NCI-H2171 treated with DMSO at 0.1 percent for 48 hours (cell line): ENCODE measurements at regions not wholly inside any gene's neighbourhood (a gene's known extent, or its start where the extent isn't known, plus 50 kb on each side); places are given as distances from the start of the nearest gene placed in this dataset.

ENCODE experiments used
- DNase-seq: peaks from one replicate; lab custom pipeline; 2025; lab: John Stamatoyannopoulos, UW

GRCh38 chr3:83092521-83093221, 1331.2 kb upstream of the GBE1 start:
- no peak for DNase-seq

GRCh38 chr3:83076041-83076440, 1314.6 kb upstream of the GBE1 start:
- no peak for DNase-seq

- no peak for DNase-seq
Measured at GRCh38 chr3:83074485-83074884, 1313.0 kb upstream of the GBE1 start.

- DNase-seq, result no peak
Measured at GRCh38 chr3:83065851-83066460, 1304.5 kb upstream of the GBE1 start.

GRCh38 chr3:83063446-83063845, 1302.0 kb upstream of the GBE1 start:
- no peak for DNase-seq

GRCh38 chr3:83048556-83048955, 1287.1 kb upstream of the GBE1 start:
- DNase-seq, result no peak

- no peak for DNase-seq
Measured at GRCh38 chr3:83039422-83039821, 1278.0 kb upstream of the GBE1 start.

GRCh38 chr3:83035704-83036010, 1274.2 kb upstream of the GBE1 start:
- no peak for DNase-seq

- DNase-seq, result no peak
Measured at GRCh38 chr3:83034806-83035703, 1273.6 kb upstream of the GBE1 start.

- no peak for DNase-seq
Measured at GRCh38 chr3:83033133-83033532, 1271.7 kb upstream of the GBE1 start.

- no peak for DNase-seq
Measured at GRCh38 chr3:83023086-83023485, 1261.6 kb upstream of the GBE1 start.

- no peak for DNase-seq
Measured at GRCh38 chr3:83011481-83011880, 1250.0 kb upstream of the GBE1 start.

GRCh38 chr3:83003917-83004316, 1242.5 kb upstream of the GBE1 start:
- DNase-seq, result no peak

GRCh38 chr3:83002869-83003445, 1241.5 kb upstream of the GBE1 start:
- no peak for DNase-seq

GRCh38 chr3:82999777-83000176, 1238.3 kb upstream of the GBE1 start:
- no peak for DNase-seq

GRCh38 chr3:82978368-82978767, 1216.9 kb upstream of the GBE1 start:
- DNase-seq, result peak; percentile 8

GRCh38 chr3:82977871-82978270, 1216.4 kb upstream of the GBE1 start:
- no peak for DNase-seq

GRCh38 chr3:82973791-82974190, 1212.3 kb upstream of the GBE1 start:
- peak; percentile 8 for DNase-seq

- no peak for DNase-seq
Measured at GRCh38 chr3:82960379-82960778, 1198.9 kb upstream of the GBE1 start.

- no peak for DNase-seq
Measured at GRCh38 chr3:82957696-82958095, 1196.3 kb upstream of the GBE1 start.

- DNase-seq, result no peak
Measured at GRCh38 chr3:82957079-82957478, 1195.6 kb upstream of the GBE1 start.

- no peak for DNase-seq
Measured at GRCh38 chr3:82954486-82954885, 1193.0 kb upstream of the GBE1 start.

- no peak for DNase-seq
Measured at GRCh38 chr3:82942041-82942440, 1180.6 kb upstream of the GBE1 start.
